Activated naive CD4-positive, alpha-beta T cell treated with anti-CD3 and anti-CD28 coated beads for 36 hours (primary cell): ENCODE measurements at regions not wholly inside any gene's neighbourhood (a gene's known extent, or its start where the extent isn't known, plus 50 kb on each side); places are given as distances from the start of the nearest gene placed in this dataset.

ENCODE experiments used
- CTCF ChIA-PET: fragments of 350-600 bp; sonication (Branson Sonifier 250); formaldehyde crosslinking; loops from one replicate; lab custom pipeline; 2021; ENCODE audit warnings: antibody characterized with exemption; lab: Charles Lee
- DNase-seq: peaks from one replicate; pipeline ENCODE4 v3.0.0-alpha.2; 2020
- H3K27ac Mint-ChIP-seq: one replicate; pipeline ENCODE4 v1.8.0; 2021; ENCODE audit warnings: mild to moderate bottlenecking, mixed read lengths
- H3K27me3 Mint-ChIP-seq: one replicate; pipeline ENCODE4 v1.8.0; 2021; ENCODE audit warnings: low read depth, mixed read lengths
- H3K36me3 Mint-ChIP-seq: one replicate; pipeline ENCODE4 v1.8.0; 2021; ENCODE audit warnings: low read depth, mixed read lengths
- H3K4me1 Mint-ChIP-seq: one replicate; pipeline ENCODE4 v1.8.0; 2021; ENCODE audit warnings: low read depth, mixed read lengths
- H3K4me3 Mint-ChIP-seq: one replicate; pipeline ENCODE4 v1.8.0; 2021; ENCODE audit warnings: mild to moderate bottlenecking, moderate library complexity, mixed read lengths
- H3K9me3 Mint-ChIP-seq: one replicate; pipeline ENCODE4 v1.8.0; 2021; ENCODE audit warnings: mixed read lengths
- intact Hi-C: fragments of 100-400 bp; cut with micrococcal nuclease; formaldehyde crosslinking; loops from one replicate; pipeline ENCODE4 v1.15.1; 2023

DNA sequence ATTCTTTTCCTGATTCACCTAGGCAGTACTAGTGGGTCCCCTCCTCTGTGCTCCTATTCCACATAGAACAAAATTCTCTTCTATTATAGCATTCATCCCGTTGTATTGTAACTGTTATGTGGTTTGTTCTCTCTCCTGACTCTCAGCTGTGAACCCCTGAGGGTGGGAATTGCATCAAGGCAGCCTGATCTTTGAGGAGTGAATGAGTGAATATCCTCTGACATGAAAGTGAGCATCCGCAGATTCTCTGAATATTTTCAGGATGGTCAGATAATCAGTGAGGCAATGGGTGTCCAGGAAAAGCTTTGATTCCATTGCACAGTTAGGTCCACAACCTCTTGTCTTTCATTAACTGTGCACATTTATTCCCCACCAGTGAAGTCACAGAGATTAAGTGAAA is 67.6 kb upstream of the SLC22A23 start:
- no peaks in the 10 kb centered on the region for H3K36me3 Mint-ChIP-seq
- H3K4me3 Mint-ChIP-seq, result no peak overlapping the region
- CTCF ChIA-PET, result no interaction called here
- peaks cover 3% of the 10 kb centered on the region for H3K27me3 Mint-ChIP-seq
- no peak for DNase-seq
- intact Hi-C loops, result no loop called here
- no peaks in the 10 kb centered on the region for H3K4me1 Mint-ChIP-seq
- H3K9me3 Mint-ChIP-seq, result no peaks in the 10 kb centered on the region
- H3K27ac Mint-ChIP-seq, result no peak overlapping the region

GRCh38 chr6:3523966-3524365 is 67.1 kb upstream of the SLC22A23 start:
- CTCF ChIA-PET, result no interaction called here
- peaks cover 3% of the 10 kb centered on the region for H3K27me3 Mint-ChIP-seq
- H3K9me3 Mint-ChIP-seq, result no peaks in the 10 kb centered on the region
- no peaks in the 10 kb centered on the region for H3K4me1 Mint-ChIP-seq
- intact Hi-C loops, result no loop called here
- no peak for DNase-seq
- no peak overlapping the region for H3K27ac Mint-ChIP-seq
- H3K4me3 Mint-ChIP-seq, result no peak overlapping the region
- H3K36me3 Mint-ChIP-seq, result no peaks in the 10 kb centered on the region

DNA sequence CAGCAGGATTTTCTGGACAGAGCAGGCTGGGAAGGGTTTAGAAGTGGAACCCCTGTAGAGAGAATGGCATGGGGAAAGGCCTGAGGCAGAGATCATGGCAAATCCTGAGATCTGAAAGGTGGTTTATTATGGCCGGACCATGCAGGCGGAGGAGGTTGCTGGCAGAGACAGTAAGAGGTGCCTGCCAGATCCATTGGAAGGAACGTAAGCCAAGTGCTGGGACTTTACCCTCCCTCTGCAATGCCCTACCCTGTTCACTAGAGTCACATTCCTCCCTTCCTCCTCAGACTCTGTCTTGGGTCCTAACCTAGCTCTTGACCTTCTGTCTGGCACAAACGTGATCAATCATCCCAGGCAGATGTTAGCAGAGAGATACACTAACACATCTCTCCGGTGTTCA is 66.4 kb upstream of the SLC22A23 start:
- peaks cover 3% of the 10 kb centered on the region for H3K27me3 Mint-ChIP-seq
- no peak overlapping the region for H3K27ac Mint-ChIP-seq
- CTCF ChIA-PET, result no interaction called here
- H3K36me3 Mint-ChIP-seq, result no peaks in the 10 kb centered on the region
- H3K4me1 Mint-ChIP-seq, result no peaks in the 10 kb centered on the region
- H3K9me3 Mint-ChIP-seq, result no peaks in the 10 kb centered on the region
- intact Hi-C loops, result no loop called here
- no peak for DNase-seq
- H3K4me3 Mint-ChIP-seq, result no peak overlapping the region

DNA sequence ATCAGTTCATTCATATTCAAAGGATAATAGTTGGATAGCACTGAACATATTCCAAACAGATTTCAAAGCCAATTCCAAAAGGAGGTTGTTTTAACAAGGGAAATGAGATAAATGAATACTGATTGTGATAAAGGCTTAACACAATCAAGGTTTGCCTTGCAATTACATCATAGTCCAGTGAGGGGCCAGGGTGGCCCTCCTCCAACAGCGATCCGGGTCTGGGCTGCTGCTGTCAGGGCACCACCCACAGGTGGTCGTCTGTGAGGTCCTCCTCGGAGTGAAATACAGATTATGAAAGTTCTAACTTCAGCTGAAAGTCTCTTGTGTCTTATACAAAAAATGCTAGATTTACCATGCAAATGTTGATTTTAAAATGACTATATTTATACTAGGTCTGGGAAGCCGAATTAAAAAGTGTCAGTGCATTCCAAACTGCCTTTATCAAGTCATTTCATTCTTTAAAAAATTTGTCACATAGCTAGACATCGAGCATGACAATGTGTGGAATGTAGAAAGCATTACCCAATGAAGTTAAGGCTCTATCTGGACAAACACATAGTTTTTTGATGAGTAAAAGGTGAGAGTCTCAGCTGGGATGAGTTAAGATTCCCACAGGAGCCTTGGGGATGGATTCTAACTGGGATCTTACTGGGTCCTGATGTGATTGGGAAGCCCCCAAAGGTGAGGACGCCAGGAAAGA is 65.9 kb upstream of the SLC22A23 start:
- Mint-ChIP-seq H3K9me3 (no peaks in the 10 kb centered on the region), H3K27me3 (peaks cover 3% of the 10 kb centered on the region), H3K27ac (no peak overlapping the region), H3K4me3 (no peak overlapping the region), H3K4me1 (no peaks in the 10 kb centered on the region), H3K36me3 (no peaks in the 10 kb centered on the region)
- DNase-seq, result no peak
- intact Hi-C loops, result no loop called here
- CTCF ChIA-PET, result no interaction called here

DNA sequence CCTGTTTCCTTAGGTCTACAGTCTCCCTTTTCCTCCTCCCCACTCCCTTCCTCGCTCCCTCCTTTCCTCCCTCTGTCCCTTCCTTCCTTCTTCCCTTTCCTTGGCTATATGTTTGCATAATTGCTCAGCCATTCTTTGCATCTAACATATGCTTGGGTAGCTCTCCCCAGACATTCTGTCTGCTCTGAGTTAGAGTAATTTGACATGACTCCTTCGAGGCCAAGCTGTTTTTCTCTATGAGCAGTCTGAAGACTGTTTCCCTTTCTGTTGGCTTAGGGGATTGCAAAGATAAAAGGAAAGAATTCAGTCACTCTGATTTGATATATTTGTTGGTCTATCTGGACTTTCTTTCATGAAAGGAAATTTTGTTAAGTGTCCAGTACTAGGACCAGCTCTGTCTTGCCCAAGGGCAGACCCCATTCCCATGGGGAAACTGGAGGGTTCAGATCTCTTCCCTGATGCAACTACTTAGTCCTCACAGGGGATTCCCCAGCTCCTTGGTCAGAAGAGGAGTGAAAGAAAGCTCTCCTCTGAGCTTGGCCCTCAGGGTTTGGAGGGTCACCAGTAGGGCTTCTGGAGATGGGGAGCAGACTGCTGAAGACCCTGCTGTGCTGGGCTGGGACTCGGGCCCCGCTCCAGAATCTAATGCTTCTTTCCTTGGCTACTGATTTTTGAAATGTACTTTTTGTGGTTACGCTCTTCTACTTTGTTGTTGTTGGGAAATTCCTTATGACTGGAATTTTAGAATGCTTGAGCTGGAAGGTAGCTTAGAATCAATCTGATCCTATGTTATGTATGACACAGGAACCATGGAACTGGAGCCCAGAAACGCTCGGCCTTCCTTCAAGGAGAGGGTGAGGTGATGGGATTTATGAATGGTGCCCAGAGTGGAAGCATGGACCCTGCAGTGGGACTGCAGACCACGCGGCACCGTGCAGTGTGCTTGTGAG is 63.7 kb upstream of the SLC22A23 start:
- Mint-ChIP-seq H3K9me3 (no peaks in the 10 kb centered on the region), H3K36me3 (no peaks in the 10 kb centered on the region), H3K27ac (no peak overlapping the region), H3K27me3 (peaks cover 3% of the 10 kb centered on the region), H3K4me1 (no peaks in the 10 kb centered on the region), H3K4me3 (no peak overlapping the region)
- CTCF ChIA-PET, result no interaction called here
- no peak for DNase-seq
- intact Hi-C loops, result no loop called here

GRCh38 chr6:3518356-3519190 is 61.7 kb upstream of the SLC22A23 start:
- no peaks in the 10 kb centered on the region for H3K9me3 Mint-ChIP-seq
- CTCF ChIA-PET, result interaction anchor here (0.7 kb wide), 1 partner anchor 52 kb away, joined by 3 read pairs; no protein-coding TSS in a partner anchor
- no peaks in the 10 kb centered on the region for H3K4me1 Mint-ChIP-seq

GRCh38 chr6:3517350-3517749 is 60.5 kb upstream of the SLC22A23 start:
- Mint-ChIP-seq H3K4me1 (no peaks in the 10 kb centered on the region), H3K4me3 (no peak overlapping the region), H3K27ac (no peak overlapping the region), H3K9me3 (no peaks in the 10 kb centered on the region), H3K36me3 (no peaks in the 10 kb centered on the region), H3K27me3 (peaks cover 11% of the 10 kb centered on the region)
- DNase-seq, result no peak
- CTCF ChIA-PET, result no interaction called here
- intact Hi-C loops, result no loop called here

More at GRCh38 chr6:3518356-3519190, 61.7 kb upstream of the SLC22A23 start:
- Mint-ChIP-seq H3K4me3 (no peak overlapping the region), H3K36me3 (no peaks in the 10 kb centered on the region), H3K27ac (no peak overlapping the region), H3K27me3 (peaks cover 7% of the 10 kb centered on the region)
- DNase-seq, result no peak
- intact Hi-C loops, result no loop called here

DNA sequence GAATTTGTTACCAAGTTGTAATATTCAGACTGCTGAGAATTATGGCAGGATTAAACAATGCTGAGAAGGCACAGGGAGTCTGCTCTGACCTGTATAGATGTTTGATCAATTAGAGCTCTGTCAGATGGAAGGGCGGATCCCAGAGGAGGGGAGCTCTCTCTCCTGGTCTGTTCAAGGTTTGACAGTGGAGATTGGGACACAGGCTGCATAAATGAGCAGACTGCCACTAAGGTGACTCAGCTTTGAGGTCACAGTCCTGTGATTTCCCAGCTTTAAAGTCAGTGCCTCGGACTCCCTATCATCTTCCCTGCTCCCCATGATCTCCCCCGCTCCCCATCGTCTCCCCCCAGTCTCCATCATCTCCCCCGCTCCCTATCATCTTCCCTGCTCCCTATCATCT is 59.2 kb upstream of the SLC22A23 start:
- DNase-seq, result no peak
- CTCF ChIA-PET, result no interaction called here
- intact Hi-C loops, result no loop called here
- Mint-ChIP-seq H3K36me3 (no peaks in the 10 kb centered on the region), H3K4me1 (no peaks in the 10 kb centered on the region), H3K4me3 (no peak overlapping the region), H3K27ac (no peak overlapping the region), H3K9me3 (no peaks in the 10 kb centered on the region), H3K27me3 (peaks cover 11% of the 10 kb centered on the region)

GRCh38 chr6:3515669-3516068 is 58.8 kb upstream of the SLC22A23 start:
- H3K9me3 Mint-ChIP-seq, result no peaks in the 10 kb centered on the region
- intact Hi-C loops, result no loop called here
- H3K27me3 Mint-ChIP-seq, result peaks cover 8% of the 10 kb centered on the region
- H3K4me3 Mint-ChIP-seq, result no peak overlapping the region
- no peaks in the 10 kb centered on the region for H3K4me1 Mint-ChIP-seq
- no peak for DNase-seq
- no peaks in the 10 kb centered on the region for H3K36me3 Mint-ChIP-seq
- no peak overlapping the region for H3K27ac Mint-ChIP-seq
- CTCF ChIA-PET, result interaction anchor here (0.7 kb wide), 1 partner anchor 234 kb away, joined by 3 read pairs; no protein-coding TSS in a partner anchor

DNA sequence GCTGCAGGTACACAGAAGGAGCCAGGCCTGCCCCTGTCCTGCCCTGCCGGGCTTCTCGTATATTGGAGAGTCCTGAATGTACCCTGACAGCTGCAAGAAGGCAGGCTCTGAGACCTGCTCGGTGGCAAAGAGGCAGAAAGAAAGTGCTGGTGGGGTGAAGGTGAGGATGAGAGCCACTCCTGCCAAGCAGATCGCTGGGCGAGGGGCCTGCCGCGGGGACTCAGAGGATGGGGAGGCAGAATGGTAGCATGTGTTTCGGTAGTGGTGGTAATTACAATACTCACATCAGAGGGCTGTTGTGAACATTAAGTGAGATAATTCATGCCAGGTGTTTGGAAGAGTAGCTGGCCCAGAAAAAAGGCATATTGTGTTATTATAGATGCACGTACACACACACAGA is 56.6 kb upstream of the SLC22A23 start:
- no peaks in the 10 kb centered on the region for H3K4me1 Mint-ChIP-seq
- CTCF ChIA-PET, result no interaction called here
- peaks cover 8% of the 10 kb centered on the region for H3K27me3 Mint-ChIP-seq
- intact Hi-C loops, result loop anchor here (5.0 kb wide), 1 partner anchor 96 kb away; no protein-coding TSS in a partner anchor
- H3K4me3 Mint-ChIP-seq, result no peak overlapping the region
- no peak for DNase-seq
- H3K36me3 Mint-ChIP-seq, result no peaks in the 10 kb centered on the region
- H3K27ac Mint-ChIP-seq, result no peak overlapping the region
- H3K9me3 Mint-ChIP-seq, result no peaks in the 10 kb centered on the region

DNA sequence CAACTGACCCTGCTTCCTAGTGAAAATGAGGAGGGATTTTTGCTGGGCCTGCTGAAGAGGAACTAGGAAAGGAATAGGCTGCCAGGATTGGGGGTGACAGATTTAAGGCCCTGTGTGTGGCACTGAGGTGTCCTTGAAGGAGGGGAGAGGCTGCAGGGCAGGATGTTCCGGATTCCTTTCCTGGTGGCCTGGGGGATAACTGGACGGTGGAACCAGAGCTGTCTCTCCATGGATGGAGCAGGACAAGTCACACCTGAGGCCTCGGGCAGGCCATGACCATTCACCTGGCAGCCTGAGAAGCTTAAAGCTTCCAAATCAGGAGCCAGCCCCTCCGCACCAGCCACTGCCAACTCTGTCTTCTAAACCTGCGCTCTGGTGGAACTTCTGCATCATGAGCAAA is 56.0 kb upstream of the SLC22A23 start:
- H3K4me1 Mint-ChIP-seq, result no peaks in the 10 kb centered on the region
- no peak for DNase-seq
- CTCF ChIA-PET, result no interaction called here
- H3K27ac Mint-ChIP-seq, result no peak overlapping the region
- H3K27me3 Mint-ChIP-seq, result peaks cover 8% of the 10 kb centered on the region
- H3K4me3 Mint-ChIP-seq, result no peak overlapping the region
- intact Hi-C loops, result loop anchor here (5.0 kb wide), 1 partner anchor 96 kb away; no protein-coding TSS in a partner anchor
- H3K36me3 Mint-ChIP-seq, result no peaks in the 10 kb centered on the region
- H3K9me3 Mint-ChIP-seq, result no peaks in the 10 kb centered on the region

DNA sequence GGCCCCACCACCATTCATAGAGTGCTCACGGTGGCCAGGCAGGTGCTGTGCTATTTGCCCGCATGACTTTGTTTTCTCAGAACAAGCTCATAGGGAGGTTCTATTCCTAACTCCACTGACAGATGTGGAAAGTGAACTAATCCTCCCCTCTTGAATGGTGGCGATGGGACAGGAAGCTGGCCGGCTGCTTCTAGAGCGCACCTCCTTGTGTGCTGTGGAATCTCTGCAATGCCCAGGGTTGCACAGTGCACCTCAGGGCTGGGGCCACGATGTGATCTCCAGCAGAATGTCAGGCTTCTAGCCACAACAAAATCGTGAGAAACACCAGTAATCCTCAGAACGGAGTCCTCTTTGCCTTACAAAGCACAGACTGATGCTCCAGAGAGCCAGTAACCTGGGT is 53.8 kb upstream of the SLC22A23 start:
- Mint-ChIP-seq H3K9me3 (no peaks in the 10 kb centered on the region), H3K27ac (no peak overlapping the region), H3K27me3 (peaks cover 8% of the 10 kb centered on the region), H3K36me3 (no peaks in the 10 kb centered on the region), H3K4me3 (no peak overlapping the region), H3K4me1 (no peaks in the 10 kb centered on the region)
- CTCF ChIA-PET, result interaction anchor here (0.7 to 1.4 kb wide), 2 partner anchors 9 to 1730 kb away, joined by 3 to 5 read pairs; no protein-coding TSS in a partner anchor
- intact Hi-C loops, result loop anchor here (5.0 kb wide), 1 partner anchor 93 kb away; no protein-coding TSS in a partner anchor
- DNase-seq, result no peak
